ENCODE measurements at regions not wholly inside any gene's neighbourhood (a gene's known extent, or its start where the extent isn't known, plus 50 kb on each side); places are given as distances from the start of the nearest gene placed in this dataset.

DNA sequence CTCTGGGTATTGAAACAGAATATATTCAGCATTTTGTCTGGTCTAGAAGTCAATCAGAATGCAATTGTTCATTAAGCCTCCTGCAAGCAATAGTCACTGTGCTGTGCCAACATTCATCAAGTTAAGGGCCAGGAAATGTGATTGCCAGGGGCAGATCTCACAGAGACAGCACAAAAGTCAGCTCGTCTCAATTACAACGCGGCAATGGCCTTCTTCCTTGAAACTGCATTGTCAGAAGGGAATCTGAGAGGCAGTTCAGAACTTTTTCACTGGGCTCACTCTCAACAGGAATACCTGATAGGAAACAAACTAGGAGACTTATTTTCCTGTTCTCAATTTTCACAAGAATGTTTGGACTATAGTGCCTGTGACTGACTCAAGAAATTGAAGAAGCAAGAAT lies 131.1 kb upstream of the NR3C2 start:
- TF ChIP-seq, protein P1, sequence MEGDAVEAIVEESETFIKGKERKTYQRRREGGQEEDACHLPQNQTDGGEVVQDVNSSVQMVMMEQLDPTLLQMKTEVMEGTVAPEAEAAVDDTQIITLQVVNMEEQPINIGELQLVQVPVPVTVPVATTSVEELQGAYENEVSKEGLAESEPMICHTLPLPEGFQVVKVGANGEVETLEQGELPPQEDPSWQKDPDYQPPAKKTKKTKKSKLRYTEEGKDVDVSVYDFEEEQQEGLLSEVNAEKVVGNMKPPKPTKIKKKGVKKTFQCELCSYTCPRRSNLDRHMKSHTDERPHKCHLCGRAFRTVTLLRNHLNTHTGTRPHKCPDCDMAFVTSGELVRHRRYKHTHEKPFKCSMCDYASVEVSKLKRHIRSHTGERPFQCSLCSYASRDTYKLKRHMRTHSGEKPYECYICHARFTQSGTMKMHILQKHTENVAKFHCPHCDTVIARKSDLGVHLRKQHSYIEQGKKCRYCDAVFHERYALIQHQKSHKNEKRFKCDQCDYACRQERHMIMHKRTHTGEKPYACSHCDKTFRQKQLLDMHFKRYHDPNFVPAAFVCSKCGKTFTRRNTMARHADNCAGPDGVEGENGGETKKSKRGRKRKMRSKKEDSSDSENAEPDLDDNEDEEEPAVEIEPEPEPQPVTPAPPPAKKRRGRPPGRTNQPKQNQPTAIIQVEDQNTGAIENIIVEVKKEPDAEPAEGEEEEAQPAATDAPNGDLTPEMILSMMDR (IDR thresholded peaks at IDR 0.05): no peak
- TF ChIP-seq, protein P2, sequence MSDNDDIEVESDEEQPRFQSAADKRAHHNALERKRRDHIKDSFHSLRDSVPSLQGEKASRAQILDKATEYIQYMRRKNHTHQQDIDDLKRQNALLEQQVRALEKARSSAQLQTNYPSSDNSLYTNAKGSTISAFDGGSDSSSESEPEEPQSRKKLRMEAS (IDR thresholded peaks at IDR 0.05): no peak
- TF ChIP-seq KDM1A (IDR thresholded peaks at IDR 0.05; ENCODE audit: low read depth): no peak
- no peak for TF ChIP-seq EP300 (IDR thresholded peaks at IDR 0.05)
- TF ChIP-seq, protein P3, sequence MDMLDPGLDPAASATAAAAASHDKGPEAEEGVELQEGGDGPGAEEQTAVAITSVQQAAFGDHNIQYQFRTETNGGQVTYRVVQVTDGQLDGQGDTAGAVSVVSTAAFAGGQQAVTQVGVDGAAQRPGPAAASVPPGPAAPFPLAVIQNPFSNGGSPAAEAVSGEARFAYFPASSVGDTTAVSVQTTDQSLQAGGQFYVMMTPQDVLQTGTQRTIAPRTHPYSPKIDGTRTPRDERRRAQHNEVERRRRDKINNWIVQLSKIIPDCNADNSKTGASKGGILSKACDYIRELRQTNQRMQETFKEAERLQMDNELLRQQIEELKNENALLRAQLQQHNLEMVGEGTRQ (IDR thresholded peaks at IDR 0.05): no peak
- TF ChIP-seq POLR2A (IDR thresholded peaks at IDR 0.05; ENCODE audit: low read length): no peak
- TF ChIP-seq MAZ (IDR thresholded peaks at IDR 0.05; ENCODE audit: borderline replicate concordance, low read depth, low read length): no peak
- TF ChIP-seq BHLHE40 (IDR thresholded peaks at IDR 0.05; ENCODE audit: low read depth, low read length): no peak
- TF ChIP-seq, protein P4, sequence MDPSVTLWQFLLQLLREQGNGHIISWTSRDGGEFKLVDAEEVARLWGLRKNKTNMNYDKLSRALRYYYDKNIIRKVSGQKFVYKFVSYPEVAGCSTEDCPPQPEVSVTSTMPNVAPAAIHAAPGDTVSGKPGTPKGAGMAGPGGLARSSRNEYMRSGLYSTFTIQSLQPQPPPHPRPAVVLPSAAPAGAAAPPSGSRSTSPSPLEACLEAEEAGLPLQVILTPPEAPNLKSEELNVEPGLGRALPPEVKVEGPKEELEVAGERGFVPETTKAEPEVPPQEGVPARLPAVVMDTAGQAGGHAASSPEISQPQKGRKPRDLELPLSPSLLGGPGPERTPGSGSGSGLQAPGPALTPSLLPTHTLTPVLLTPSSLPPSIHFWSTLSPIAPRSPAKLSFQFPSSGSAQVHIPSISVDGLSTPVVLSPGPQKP (IDR thresholded peaks at IDR 0.05; ENCODE audit: low read depth, low read length): no peak
